ENCODE measurements at regions not wholly inside any gene's neighbourhood (a gene's known extent, or its start where the extent isn't known, plus 50 kb on each side); places are given as distances from the start of the nearest gene placed in this dataset.

- Histone ChIP-seq H3K9me3 (ENCODE audit: control insufficient read depth, low read depth, low read length) (no peaks in the 10 kb centered on the region), H3K9ac (ENCODE audit: control insufficient read depth, extremely low read depth, insufficient read depth, low read length) (no peak overlapping the region), H3K9me1 (ENCODE audit: control insufficient read depth, extremely low read depth, insufficient read depth, low read length) (no peaks in the 10 kb centered on the region), H3K4me1 (ENCODE audit: control insufficient read depth, extremely low read depth, insufficient read depth, low read length) (no peaks in the 10 kb centered on the region), H4K20me1 (ENCODE audit: control insufficient read depth, extremely low read depth, insufficient read depth, low read length) (no peaks in the 10 kb centered on the region), H3K79me2 (ENCODE audit: control insufficient read depth, insufficient read depth, low read length) (no peaks in the 10 kb centered on the region), H3K4me2 (ENCODE audit: control insufficient read depth, extremely low read depth, insufficient read depth, low read depth, low read length) (no peak overlapping the region), H3K27me3 (ENCODE audit: control insufficient read depth, extremely low read depth, insufficient read depth, low read length) (no peaks in the 10 kb centered on the region), H2AFZ (ENCODE audit: control insufficient read depth, low read length) (no peak overlapping the region), H3K27ac (ENCODE audit: control insufficient read depth, insufficient read depth, low read length) (no peak overlapping the region), H3K36me3 (ENCODE audit: control insufficient read depth in 2 of 2, extremely low read depth in 1 of 2, insufficient read depth in 2 of 2, low read length in 2 of 2) (no peaks in the 10 kb centered on the region), H3K4me3 (ENCODE audit: control insufficient read depth in 2 of 3, extremely low read depth in 1 of 3, insufficient read depth in 2 of 3, low read depth in 1 of 3, low read length in 3 of 3) (no peak overlapping the region)
- FAIRE-seq: no peak
- DNase-seq (ENCODE audit: low read depth, low spot score): no peak
- TF ChIP-seq CTCF (optimal IDR thresholded peaks at IDR 0.05 in 1 of 3, IDR thresholded peaks at IDR 0.05 in 1 of 3, conservative IDR thresholded peaks at IDR 0.05 in 1 of 3; ENCODE audit: extremely low read depth in 1 of 3, insufficient read depth in 2 of 3, low read length in 3 of 3): no peak
- dilution Hi-C loops (cut with MboI; ENCODE audit: extremely low pct_ligation_motif_present, low sequenced_read_pairs): no loop called here
These were observed 357.5 kb upstream of the CADM2 start for GRCh38 chr3:84601303-84601702.

- no peak for FAIRE-seq
- dilution Hi-C loops (cut with MboI; ENCODE audit: extremely low pct_ligation_motif_present, low sequenced_read_pairs): no loop called here
These were observed 337.0 kb upstream of the CADM2 start for GRCh38 chr3:84621823-84622222.

More at GRCh38 chr3:84621823-84622222, 337.0 kb upstream of the CADM2 start:
- Histone ChIP-seq H3K9me3 (ENCODE audit: control insufficient read depth, low read depth, low read length) (peaks cover 3% of the 10 kb centered on the region), H3K79me2 (ENCODE audit: control insufficient read depth, insufficient read depth, low read length) (no peaks in the 10 kb centered on the region), H3K4me1 (ENCODE audit: control insufficient read depth, extremely low read depth, insufficient read depth, low read length) (no peaks in the 10 kb centered on the region), H4K20me1 (ENCODE audit: control insufficient read depth, extremely low read depth, insufficient read depth, low read length) (no peaks in the 10 kb centered on the region), H3K9ac (ENCODE audit: control insufficient read depth, extremely low read depth, insufficient read depth, low read length) (no peak overlapping the region), H3K4me3 (ENCODE audit: control insufficient read depth in 2 of 3, extremely low read depth in 1 of 3, insufficient read depth in 2 of 3, low read depth in 1 of 3, low read length in 3 of 3) (no peak overlapping the region), H3K27me3 (ENCODE audit: control insufficient read depth, extremely low read depth, insufficient read depth, low read length) (no peaks in the 10 kb centered on the region), H3K9me1 (ENCODE audit: control insufficient read depth, extremely low read depth, insufficient read depth, low read length) (no peaks in the 10 kb centered on the region), H2AFZ (ENCODE audit: control insufficient read depth, low read length) (no peak overlapping the region), H3K4me2 (ENCODE audit: control insufficient read depth, extremely low read depth, insufficient read depth, low read depth, low read length) (no peak overlapping the region), H3K27ac (ENCODE audit: control insufficient read depth, insufficient read depth, low read length) (no peak overlapping the region), H3K36me3 (ENCODE audit: control insufficient read depth in 2 of 2, extremely low read depth in 1 of 2, insufficient read depth in 2 of 2, low read length in 2 of 2) (no peaks in the 10 kb centered on the region)
- no peak for DNase-seq (ENCODE audit: low read depth, low spot score)
- TF ChIP-seq EZH2 (IDR thresholded peaks at IDR 0.05; ENCODE audit: low read length) (no peak), CTCF (optimal IDR thresholded peaks at IDR 0.05 in 1 of 3, IDR thresholded peaks at IDR 0.05 in 1 of 3, conservative IDR thresholded peaks at IDR 0.05 in 1 of 3; ENCODE audit: extremely low read depth in 1 of 3, insufficient read depth in 2 of 3, low read length in 3 of 3) (no peak)
